ENCODE measurements at regions not wholly inside any gene's neighbourhood (a gene's known extent, or its start where the extent isn't known, plus 50 kb on each side); places are given as distances from the start of the nearest gene placed in this dataset.
A peak's percentile ranks its signal among the peaks of the same experiment; 100 is the strongest.

- H3K4me1 Mint-ChIP-seq: no peaks in the 10 kb centered on the region
- H3K36me3 Mint-ChIP-seq: peaks cover 0 to 3% (median 0%) of the 10 kb centered on the region in 3 donors
- H3K4me3 Mint-ChIP-seq: no peak overlapping the region
- H3K27ac Mint-ChIP-seq: no peak overlapping the region
- peaks cover 5 to 16% (median 7%) of the 10 kb centered on the region in 3 donors for H3K27me3 Mint-ChIP-seq (ENCODE audit: low read depth in 3 of 3)
- peaks cover 0 to 6% (median under 1%) of the 10 kb centered on the region in 6 donors for H3K9me3 Mint-ChIP-seq
- no peak for DNase-seq
Measured at GRCh38 chr14:71812693-71813092, 119.5 kb upstream of the RGS6 start.

- Mint-ChIP-seq H3K9me3 (peaks cover 0 to 6% (median 0%) of the 10 kb centered on the region in 6 donors), H3K36me3 (peaks cover 0 to 3% (median 0%) of the 10 kb centered on the region in 3 donors), H3K4me3 (no peak overlapping the region), H3K27ac (no peak overlapping the region), H3K4me1 (no peaks in the 10 kb centered on the region), H3K27me3 (ENCODE audit: low read depth in 3 of 3) (peaks cover 3 to 8% (median 5%) of the 10 kb centered on the region in 3 donors)
- no peak for DNase-seq
Measured at GRCh38 chr14:71815110-71815509, 117.1 kb upstream of the RGS6 start.

- Mint-ChIP-seq H3K36me3 (no peaks in the 10 kb centered on the region), H3K27me3 (ENCODE audit: low read depth in 3 of 3) (peaks cover 6 to 10% (median 6%) of the 10 kb centered on the region in 3 donors), H3K27ac (no peak overlapping the region), H3K4me1 (no peaks in the 10 kb centered on the region), H3K4me3 (no peak overlapping the region), H3K9me3 (peaks cover 0 to 3% (median 0%) of the 10 kb centered on the region in 6 donors)
- no peak for DNase-seq
Measured at GRCh38 chr14:71824816-71825215, 107.4 kb upstream of the RGS6 start.

- no peak overlapping the region for H3K4me3 Mint-ChIP-seq
- H3K27me3 Mint-ChIP-seq (ENCODE audit: low read depth in 3 of 3): peaks cover 5 to 7% (median 7%) of the 10 kb centered on the region in 3 donors
- peaks cover 0 to 9% (median 0%) of the 10 kb centered on the region in 3 donors for H3K36me3 Mint-ChIP-seq
- DNase-seq: no peak
- H3K27ac Mint-ChIP-seq: no peak overlapping the region
- H3K4me1 Mint-ChIP-seq: no peaks in the 10 kb centered on the region
- H3K9me3 Mint-ChIP-seq: peaks cover 0 to 20% (median 7%) of the 10 kb centered on the region in 6 donors
Measured at GRCh38 chr14:71833476-71833875, 98.8 kb upstream of the RGS6 start.

- Mint-ChIP-seq H3K9me3 (peaks cover 0 to 18% (median 7%) of the 10 kb centered on the region in 6 donors), H3K27ac (no peak overlapping the region), H3K4me1 (no peaks in the 10 kb centered on the region), H3K4me3 (no peak overlapping the region), H3K36me3 (peaks cover 0 to 9% (median 0%) of the 10 kb centered on the region in 3 donors), H3K27me3 (ENCODE audit: low read depth in 3 of 3) (peaks cover 6 to 8% (median 7%) of the 10 kb centered on the region in 3 donors)
- no peak for DNase-seq
Measured at GRCh38 chr14:71834284-71835204, 97.7 kb upstream of the RGS6 start.

- Mint-ChIP-seq H3K9me3 (no peaks in the 10 kb centered on the region), H3K27ac (no peak overlapping the region), H3K36me3 (no peaks in the 10 kb centered on the region), H3K27me3 (ENCODE audit: low read depth in 3 of 3) (peaks cover 1 to 12% (median 4%) of the 10 kb centered on the region in 3 donors), H3K4me3 (no peak overlapping the region), H3K4me1 (no peaks in the 10 kb centered on the region)
- DNase-seq: no peak
Measured at GRCh38 chr14:71852181-71852580, 80.0 kb upstream of the RGS6 start.

- Mint-ChIP-seq H3K4me1 (no peaks in the 10 kb centered on the region), H3K4me3 (no peak overlapping the region)
- DNase-seq: peak in 2 of 3 donors; percentile 17 to 21
Measured at GRCh38 chr14:71855399-71856036, 76.7 kb upstream of the RGS6 start.

GRCh38 chr14:71856199-71856919, 75.9 kb upstream of the RGS6 start:
- Mint-ChIP-seq H3K27ac (no peak overlapping the region), H3K27me3 (ENCODE audit: low read depth in 3 of 3) (peaks cover 1 to 16% (median 4%) of the 10 kb centered on the region in 3 donors), H3K4me1 (no peaks in the 10 kb centered on the region), H3K36me3 (no peaks in the 10 kb centered on the region), H3K9me3 (no peaks in the 10 kb centered on the region), H3K4me3 (no peak overlapping the region)
- no peak for DNase-seq

More at GRCh38 chr14:71855399-71856036, 76.7 kb upstream of the RGS6 start:
- Mint-ChIP-seq H3K27ac (no peak overlapping the region), H3K36me3 (no peaks in the 10 kb centered on the region), H3K27me3 (ENCODE audit: low read depth in 3 of 3) (peaks cover 1 to 10% (median 4%) of the 10 kb centered on the region in 3 donors), H3K9me3 (no peaks in the 10 kb centered on the region)

- Mint-ChIP-seq H3K27ac (no peak overlapping the region), H3K36me3 (no peaks in the 10 kb centered on the region), H3K4me1 (no peaks in the 10 kb centered on the region), H3K9me3 (no peaks in the 10 kb centered on the region), H3K27me3 (ENCODE audit: low read depth in 3 of 3) (peaks cover 2 to 12% (median 2%) of the 10 kb centered on the region in 3 donors), H3K4me3 (no peak overlapping the region)
- no peak for DNase-seq
Measured at GRCh38 chr14:71863049-71863448, 69.2 kb upstream of the RGS6 start.

- H3K27ac Mint-ChIP-seq: no peak overlapping the region
- DNase-seq: no peak
- no peaks in the 10 kb centered on the region for H3K36me3 Mint-ChIP-seq
- no peaks in the 10 kb centered on the region for H3K9me3 Mint-ChIP-seq
- H3K4me3 Mint-ChIP-seq: no peak overlapping the region
- no peaks in the 10 kb centered on the region for H3K4me1 Mint-ChIP-seq
- peaks cover 2 to 11% (median 2%) of the 10 kb centered on the region in 3 donors for H3K27me3 Mint-ChIP-seq (ENCODE audit: low read depth in 3 of 3)
Measured at GRCh38 chr14:71863766-71864165, 68.5 kb upstream of the RGS6 start.
